ENCODE measurements at regions not wholly inside any gene's neighbourhood (a gene's known extent, or its start where the extent isn't known, plus 50 kb on each side); places are given as distances from the start of the nearest gene placed in this dataset.

DNA sequence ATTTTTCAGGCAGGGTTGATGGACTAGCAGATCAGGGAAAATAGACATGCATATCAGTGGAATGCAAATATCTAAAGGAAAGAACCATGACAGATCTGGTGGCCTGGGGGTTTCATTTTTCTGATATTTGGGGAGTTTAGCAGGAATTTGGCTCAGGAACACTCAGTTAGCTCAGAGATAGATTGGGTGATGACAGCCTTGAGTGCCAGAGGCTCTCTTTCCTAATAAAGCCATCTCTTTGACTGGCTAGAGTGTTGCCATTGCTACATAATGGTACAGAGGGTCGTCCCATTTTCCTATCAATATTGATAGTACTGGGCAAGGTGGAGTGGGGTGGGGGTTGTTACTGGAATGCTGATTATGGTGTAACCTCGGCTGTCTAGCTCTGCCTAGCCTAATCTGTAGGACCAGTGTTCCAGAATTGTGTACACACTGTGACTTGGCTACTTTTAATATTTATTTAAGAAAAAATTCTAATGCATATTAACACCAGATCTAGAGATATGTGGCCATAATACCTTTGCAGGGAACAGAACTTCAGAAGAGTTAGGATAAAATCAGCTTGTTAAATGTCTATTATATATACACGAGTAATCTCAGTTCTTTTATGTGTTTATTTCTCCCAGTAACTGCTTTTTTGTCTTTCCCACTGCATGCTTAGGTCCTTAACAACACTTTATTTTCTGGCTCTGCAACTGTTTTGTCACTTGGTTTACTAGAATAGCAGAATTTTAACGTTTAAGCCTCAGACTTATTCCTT is 145.0 kb upstream of the SPOCK3 start:
- no TSS peak for BruUV-seq (replicated peaks)
- in situ Hi-C loops (cut with HindIII; ENCODE audit: extremely low pct_ligation_motif_present, low pct_unique_long_range_greater_than_20kb) = no loop called here

DNA sequence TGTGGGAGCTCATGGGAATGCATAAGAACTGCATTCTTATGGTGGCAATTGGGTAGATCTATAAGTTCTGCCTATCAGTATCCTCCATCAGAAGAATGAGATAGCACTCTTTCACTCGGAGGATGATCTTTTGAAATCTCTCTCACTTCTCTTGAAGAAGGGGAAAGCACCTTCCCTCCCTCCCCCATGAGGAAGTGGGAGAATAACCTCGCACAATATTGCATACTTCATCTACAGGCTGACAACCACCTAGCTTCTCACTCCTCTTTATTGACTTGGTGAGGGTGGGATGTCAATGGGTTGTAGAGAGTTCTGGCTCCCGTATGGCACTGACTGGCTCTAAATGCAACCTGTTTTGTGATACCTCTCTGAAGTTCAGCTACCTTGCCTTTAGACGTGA is 146.7 kb upstream of the SPOCK3 start:
- WGBS (ENCODE audit: low lambda C conversion rate) = 10% methylated on average over 4 of the region's 4 CpGs
- DNase-seq (ENCODE audit: low spot score) (no peak), ATAC-seq (no peak), FAIRE-seq (no peak)
- Histone ChIP-seq H3K4me1 (ENCODE audit: insufficient read depth, low read length) (no peaks in the 10 kb centered on the region), H3K27ac (ENCODE audit: extremely low read length, insufficient read depth, low read length) (no peak overlapping the region), H3K9ac (ENCODE audit: insufficient read depth, low read depth, low read length) (no peak overlapping the region), H2AFZ (ENCODE audit: low read length) (no peak overlapping the region), H3K4me3 (replicated peaks in 1 of 3; ENCODE audit: insufficient read depth in 1 of 3, low read depth in 2 of 3, low read length in 3 of 3) (no peak overlapping the region), H3K27me3 (ENCODE audit: control insufficient read depth in 1 of 2, insufficient read depth in 2 of 2, low read length in 2 of 2) (no peaks in the 10 kb centered on the region), H3K79me2 (ENCODE audit: insufficient read depth, low read length) (no peaks in the 10 kb centered on the region), H3K9me3 (ENCODE audit: low read length) (no peaks in the 10 kb centered on the region), H3K4me2 (ENCODE audit: low read depth, low read length) (no peak overlapping the region), H3K36me3 (replicated peaks in 1 of 2; ENCODE audit: control insufficient read depth in 1 of 2, insufficient read depth in 2 of 2, low read length in 2 of 2) (no peaks in the 10 kb centered on the region), H4K20me1 (ENCODE audit: insufficient read depth, low read length) (no peaks in the 10 kb centered on the region)
- TF ChIP-seq ZNF607 (CRISPR knock-in tag; IDR thresholded peaks at IDR 0.05; ENCODE audit: borderline replicate concordance) = no peak
- TF ChIP-seq TCF7L2 (IDR thresholded peaks at IDR 0.05; ENCODE audit: low read depth, low read length) = no peak
- TF ChIP-seq KLF16 (CRISPR knock-in tag; IDR thresholded peaks at IDR 0.05) = no peak
- no peak for TF ChIP-seq TOPORS (CRISPR knock-in tag; IDR thresholded peaks at IDR 0.05)
- TF ChIP-seq ATF7-NPFF (CRISPR knock-in tag; IDR thresholded peaks at IDR 0.05; ENCODE audit: low read depth) = no peak
- in situ Hi-C loops (cut with HindIII; ENCODE audit: extremely low pct_ligation_motif_present, low pct_unique_long_range_greater_than_20kb) = no loop called here
- ChIA-PET POLR2A (no interaction called here), CTCF (ENCODE audit: low intra/inter-chr PET ratio, low total read pairs) (no interaction called here)
- intact Hi-C loops (cut with micrococcal nuclease; ENCODE audit: unreplicated experiment) = no loop called here
- no TSS peak for BruUV-seq (replicated peaks)

More for the DNA sequence above, 145.0 kb upstream of the SPOCK3 start:
- 0% methylated on average over 4 of the region's 4 CpGs for WGBS (ENCODE audit: low lambda C conversion rate)
- TF ChIP-seq CBX1 (IDR thresholded peaks at IDR 0.05; ENCODE audit: low read depth) (no peak), NR2C2 (CRISPR knock-in tag; IDR thresholded peaks at IDR 0.05; ENCODE audit: borderline replicate concordance) (no peak), RARG (CRISPR knock-in tag; IDR thresholded peaks at IDR 0.05; ENCODE audit: low read depth) (no peak), NFYC (CRISPR knock-in tag; IDR thresholded peaks at IDR 0.05) (no peak)
- Histone ChIP-seq H3K4me3 (replicated peaks in 1 of 3; ENCODE audit: insufficient read depth in 1 of 3, low read depth in 2 of 3, low read length in 3 of 3) (no peak overlapping the region), H3K27me3 (ENCODE audit: control insufficient read depth in 1 of 2, insufficient read depth in 2 of 2, low read length in 2 of 2) (no peaks in the 10 kb centered on the region), H2AFZ (ENCODE audit: low read length) (no peak overlapping the region), H3K4me2 (ENCODE audit: low read depth, low read length) (no peak overlapping the region), H3K9ac (ENCODE audit: insufficient read depth, low read depth, low read length) (no peak overlapping the region), H3K36me3 (replicated peaks in 1 of 2; ENCODE audit: control insufficient read depth in 1 of 2, insufficient read depth in 2 of 2, low read length in 2 of 2) (no peaks in the 10 kb centered on the region), H3K9me3 (ENCODE audit: low read length) (no peaks in the 10 kb centered on the region), H3K4me1 (ENCODE audit: insufficient read depth, low read length) (no peaks in the 10 kb centered on the region), H4K20me1 (ENCODE audit: insufficient read depth, low read length) (no peaks in the 10 kb centered on the region), H3K79me2 (ENCODE audit: insufficient read depth, low read length) (no peaks in the 10 kb centered on the region), H3K27ac (ENCODE audit: extremely low read length, insufficient read depth, low read length) (no peak overlapping the region)
- ATAC-seq = no peak
- ChIA-PET POLR2A (no interaction called here), CTCF (ENCODE audit: low intra/inter-chr PET ratio, low total read pairs) (no interaction called here)
- intact Hi-C loops (cut with micrococcal nuclease; ENCODE audit: unreplicated experiment) = no loop called here
- DNase-seq (ENCODE audit: low spot score) = no peak
- no peak for FAIRE-seq

Measured in HepG2 (cell line).